ENCODE measurements at regions not wholly inside any gene's neighbourhood (a gene's known extent, or its start where the extent isn't known, plus 50 kb on each side); places are given as distances from the start of the nearest gene placed in this dataset.

- TF ChIP-seq CTCF (IDR thresholded peaks at IDR 0.05) (no peak), POLR2AphosphoS5 (IDR thresholded peaks at IDR 0.05) (no peak)
Measured at GRCh38 chr6:14209000-14209399, 91.4 kb downstream of the CD83 start.

Measured in upper lobe of left lung (tissue), 4 donors.